ENCODE measurements at regions not wholly inside any gene's neighbourhood (a gene's known extent, or its start where the extent isn't known, plus 50 kb on each side); places are given as distances from the start of the nearest gene placed in this dataset.

- CTCF ChIA-PET: no interaction called here
- DNase-seq (ENCODE audit: low read depth): no peak
- Histone ChIP-seq H3K36me3 (ENCODE audit: control insufficient read depth, insufficient read depth, low read length) (no peaks in the 10 kb centered on the region), H3K27me3 (ENCODE audit: control insufficient read depth, insufficient read depth, low read length) (no peaks in the 10 kb centered on the region), H3K4me3 (ENCODE audit: low read depth, low read length) (no peak overlapping the region)
- TF ChIP-seq CTCF (IDR thresholded peaks at IDR 0.05; ENCODE audit: insufficient read depth, low read depth, low read length): no peak
- POLR2A ChIA-PET: no interaction called here
Observed at GRCh38 chr3:164927728-164928127, 150.6 kb downstream of the SI start.

- no peak for DNase-seq (ENCODE audit: low read depth)
- POLR2A ChIA-PET: no interaction called here
- CTCF ChIA-PET: no interaction called here
- Histone ChIP-seq H3K36me3 (ENCODE audit: control insufficient read depth, insufficient read depth, low read length) (no peaks in the 10 kb centered on the region), H3K27me3 (ENCODE audit: control insufficient read depth, insufficient read depth, low read length) (no peaks in the 10 kb centered on the region), H3K4me3 (ENCODE audit: low read depth, low read length) (no peak overlapping the region)
- TF ChIP-seq CTCF (IDR thresholded peaks at IDR 0.05; ENCODE audit: insufficient read depth, low read depth, low read length): no peak
Observed at GRCh38 chr3:164918905-164919304, 159.4 kb downstream of the SI start.

GRCh38 chr3:164912916-164913315 lies 165.4 kb downstream of the SI start:
- Histone ChIP-seq H3K4me3 (ENCODE audit: low read depth, low read length) (no peak overlapping the region), H3K36me3 (ENCODE audit: control insufficient read depth, insufficient read depth, low read length) (no peaks in the 10 kb centered on the region), H3K27me3 (ENCODE audit: control insufficient read depth, insufficient read depth, low read length) (no peaks in the 10 kb centered on the region)
- DNase-seq (ENCODE audit: low read depth): no peak
- ChIA-PET CTCF (no interaction called here), POLR2A (no interaction called here)
- no peak for TF ChIP-seq CTCF (IDR thresholded peaks at IDR 0.05; ENCODE audit: insufficient read depth, low read depth, low read length)

GRCh38 chr3:164903820-164904451 lies 174.4 kb downstream of the SI start:
- H3K27me3 ChIP-seq (ENCODE audit: control insufficient read depth, insufficient read depth, low read length): no peaks in the 10 kb centered on the region
- POLR2A ChIA-PET: no interaction called here
- no peak for DNase-seq (ENCODE audit: low read depth)
- H3K4me3 ChIP-seq (ENCODE audit: low read depth, low read length): no peak overlapping the region
- H3K36me3 ChIP-seq (ENCODE audit: control insufficient read depth, insufficient read depth, low read length): no peaks in the 10 kb centered on the region
- no peak for TF ChIP-seq CTCF (IDR thresholded peaks at IDR 0.05; ENCODE audit: insufficient read depth, low read depth, low read length)
- CTCF ChIA-PET: no interaction called here

GRCh38 chr3:164897342-164897741 lies 181.0 kb downstream of the SI start:
- no peak overlapping the region for H3K4me3 ChIP-seq (ENCODE audit: low read depth, low read length)
- TF ChIP-seq CTCF (IDR thresholded peaks at IDR 0.05; ENCODE audit: insufficient read depth, low read depth, low read length): no peak
- H3K36me3 ChIP-seq (ENCODE audit: control insufficient read depth, insufficient read depth, low read length): no peaks in the 10 kb centered on the region
- no peak for DNase-seq (ENCODE audit: low read depth)
- CTCF ChIA-PET: no interaction called here
- no peaks in the 10 kb centered on the region for H3K27me3 ChIP-seq (ENCODE audit: control insufficient read depth, insufficient read depth, low read length)
- POLR2A ChIA-PET: no interaction called here
